ENCODE measurements at regions not wholly inside any gene's neighbourhood (a gene's known extent, or its start where the extent isn't known, plus 50 kb on each side); places are given as distances from the start of the nearest gene placed in this dataset.

- Histone ChIP-seq H3K27me3 (ENCODE audit: control insufficient read depth, insufficient read depth, low read length) (no peaks in the 10 kb centered on the region), H3K27ac (ENCODE audit: low read length) (no peak overlapping the region), H3K9me3 (ENCODE audit: control insufficient read depth, insufficient read depth, low read depth, low read length) (no peaks in the 10 kb centered on the region), H3K4me1 (ENCODE audit: control insufficient read depth, insufficient read depth, low read length) (no peaks in the 10 kb centered on the region), H3K4me3 (ENCODE audit: low read depth in 2 of 2, low read length in 2 of 2) (no peak overlapping the region), H3K36me3 (ENCODE audit: control insufficient read depth, insufficient read depth, low read length) (no peaks in the 10 kb centered on the region)
- DNase-seq (ENCODE audit: low read depth, low spot score) (no peak), ATAC-seq (no peak)
- intact Hi-C loops (cut with micrococcal nuclease; ENCODE audit: unreplicated experiment), result no loop called here
- BruUV-seq (replicated peaks), result no TSS peak
- in situ Hi-C loops (cut with HindIII; ENCODE audit: low pct_unique_long_range_greater_than_20kb, low sequenced_read_pairs), result no loop called here
- ChIA-PET POLR2A (no interaction called here), CTCF (no interaction called here)
- TF ChIP-seq SIN3A (IDR thresholded peaks at IDR 0.05; ENCODE audit: borderline replicate concordance, insufficient read depth, low read depth, low read length), result no peak
- no peak for TF ChIP-seq POLR2AphosphoS5 (IDR thresholded peaks at IDR 0.05; ENCODE audit: low read depth, low read length)
- TF ChIP-seq REST (IDR thresholded peaks at IDR 0.05; ENCODE audit: insufficient read depth in 1 of 2, low read depth in 2 of 2, low read length in 1 of 2), result no peak
- TF ChIP-seq CTCF (IDR thresholded peaks at IDR 0.05), result no peak
- no peak for TF ChIP-seq TCF7L2 (IDR thresholded peaks at IDR 0.05; ENCODE audit: low read depth, low read length)
Observed at GRCh38 chr2:207446653-207447052, 83.1 kb upstream of the CREB1 start.

- Histone ChIP-seq H3K4me1 (ENCODE audit: control insufficient read depth, insufficient read depth, low read length) (no peaks in the 10 kb centered on the region), H3K4me3 (ENCODE audit: low read depth in 2 of 2, low read length in 2 of 2) (no peak overlapping the region), H3K36me3 (ENCODE audit: control insufficient read depth, insufficient read depth, low read length) (no peaks in the 10 kb centered on the region), H3K9me3 (ENCODE audit: control insufficient read depth, insufficient read depth, low read depth, low read length) (no peaks in the 10 kb centered on the region), H3K27me3 (ENCODE audit: control insufficient read depth, insufficient read depth, low read length) (no peaks in the 10 kb centered on the region), H3K27ac (ENCODE audit: low read length) (no peak overlapping the region)
- no TSS peak for BruUV-seq (replicated peaks)
- intact Hi-C loops (cut with micrococcal nuclease; ENCODE audit: unreplicated experiment), result no loop called here
- ChIA-PET CTCF (no interaction called here), POLR2A (no interaction called here)
- in situ Hi-C loops (cut with HindIII; ENCODE audit: low pct_unique_long_range_greater_than_20kb, low sequenced_read_pairs), result no loop called here
- TF ChIP-seq REST (IDR thresholded peaks at IDR 0.05; ENCODE audit: insufficient read depth in 1 of 2, low read depth in 2 of 2, low read length in 1 of 2) (no peak), SIN3A (IDR thresholded peaks at IDR 0.05; ENCODE audit: borderline replicate concordance, insufficient read depth, low read depth, low read length) (no peak), POLR2AphosphoS5 (IDR thresholded peaks at IDR 0.05; ENCODE audit: low read depth, low read length) (no peak), CTCF (IDR thresholded peaks at IDR 0.05) (no peak), TCF7L2 (IDR thresholded peaks at IDR 0.05; ENCODE audit: low read depth, low read length) (no peak)
- DNase-seq (ENCODE audit: low read depth, low spot score), result no peak
- no peak for ATAC-seq
Observed at GRCh38 chr2:207448006-207448405, 81.8 kb upstream of the CREB1 start.

All from Panc1 (cell line).